ENCODE measurements at regions not wholly inside any gene's neighbourhood (a gene's known extent, or its start where the extent isn't known, plus 50 kb on each side); places are given as distances from the start of the nearest gene placed in this dataset.

DNA sequence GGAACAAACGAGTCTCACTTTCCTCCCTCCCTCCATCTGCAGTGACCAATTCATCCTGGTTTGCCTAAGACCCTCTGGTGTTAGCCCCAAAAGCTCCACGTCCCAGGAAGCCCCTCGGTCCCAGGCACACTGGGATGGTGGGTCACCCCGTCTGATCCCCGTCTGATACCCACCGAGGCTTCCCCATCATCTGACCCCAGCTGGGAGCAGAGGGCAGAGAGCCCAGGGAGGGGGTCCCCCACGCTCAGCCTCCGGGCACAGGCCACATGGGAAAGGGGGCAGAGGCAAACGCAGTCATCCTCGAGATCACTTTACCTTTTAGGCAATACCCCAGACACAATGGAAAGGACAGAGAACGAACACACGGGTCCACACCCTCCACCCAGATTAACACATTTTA is 291.6 kb upstream of the PPP2R2D start:
- TF ChIP-seq POLR2AphosphoS5 (IDR thresholded peaks at IDR 0.05) (no peak), EP300 (IDR thresholded peaks at IDR 0.05) (no peak)
- TF ChIP-seq, protein P1, sequence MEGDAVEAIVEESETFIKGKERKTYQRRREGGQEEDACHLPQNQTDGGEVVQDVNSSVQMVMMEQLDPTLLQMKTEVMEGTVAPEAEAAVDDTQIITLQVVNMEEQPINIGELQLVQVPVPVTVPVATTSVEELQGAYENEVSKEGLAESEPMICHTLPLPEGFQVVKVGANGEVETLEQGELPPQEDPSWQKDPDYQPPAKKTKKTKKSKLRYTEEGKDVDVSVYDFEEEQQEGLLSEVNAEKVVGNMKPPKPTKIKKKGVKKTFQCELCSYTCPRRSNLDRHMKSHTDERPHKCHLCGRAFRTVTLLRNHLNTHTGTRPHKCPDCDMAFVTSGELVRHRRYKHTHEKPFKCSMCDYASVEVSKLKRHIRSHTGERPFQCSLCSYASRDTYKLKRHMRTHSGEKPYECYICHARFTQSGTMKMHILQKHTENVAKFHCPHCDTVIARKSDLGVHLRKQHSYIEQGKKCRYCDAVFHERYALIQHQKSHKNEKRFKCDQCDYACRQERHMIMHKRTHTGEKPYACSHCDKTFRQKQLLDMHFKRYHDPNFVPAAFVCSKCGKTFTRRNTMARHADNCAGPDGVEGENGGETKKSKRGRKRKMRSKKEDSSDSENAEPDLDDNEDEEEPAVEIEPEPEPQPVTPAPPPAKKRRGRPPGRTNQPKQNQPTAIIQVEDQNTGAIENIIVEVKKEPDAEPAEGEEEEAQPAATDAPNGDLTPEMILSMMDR (IDR thresholded peaks at IDR 0.05), result no peak

All from suprapubic skin (tissue), 4 donors.